ENCODE measurements at regions not wholly inside any gene's neighbourhood (a gene's known extent, or its start where the extent isn't known, plus 50 kb on each side); places are given as distances from the start of the nearest gene placed in this dataset.

DNA sequence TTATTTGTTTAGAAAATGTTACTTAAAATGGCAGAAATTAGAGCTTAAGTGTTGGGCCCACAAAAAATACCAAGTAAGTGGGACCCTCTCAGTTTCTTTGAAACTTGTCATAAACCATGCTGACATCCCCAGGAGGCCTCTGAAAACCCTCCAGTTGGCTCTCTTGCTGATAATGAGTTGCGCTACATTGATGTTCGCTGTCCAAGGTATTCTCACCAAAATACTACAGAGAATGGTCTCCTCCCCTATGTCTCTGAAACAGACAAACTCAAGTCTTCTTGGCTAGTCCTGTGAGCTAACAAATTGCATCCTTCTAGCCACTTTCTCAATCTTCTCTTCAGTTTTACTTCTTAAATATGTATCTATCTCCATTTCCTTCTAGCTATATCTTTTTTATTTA lies 669.4 kb downstream of the IRS1 start:
- no peak overlapping the region for H3K27ac ChIP-seq (ENCODE audit: low read depth)
- Mint-ChIP-seq H3K4me1 (peaks cover 18% of the 10 kb centered on the region), H3K27me3 (ENCODE audit: insufficient read depth, low read depth, poor library complexity) (no peaks in the 10 kb centered on the region), H3K36me3 (ENCODE audit: low read depth) (no peaks in the 10 kb centered on the region), H3K27ac (no peak overlapping the region), H3K9me3 (no peaks in the 10 kb centered on the region), H3K4me3 (no peak overlapping the region)
- no peaks in the 10 kb centered on the region for H4K20me1 ChIP-seq (replicated peaks; ENCODE audit: insufficient read depth)
- no peaks in the 10 kb centered on the region for H3K36me3 ChIP-seq (ENCODE audit: insufficient read depth)
- ATAC-seq = no peak; the same call in 2 of the 3 replicates
- no peak for TF ChIP-seq EZH2 (IDR thresholded peaks at IDR 0.05; ENCODE audit: low read depth, unreplicated experiment)
- TF ChIP-seq, protein P1, sequence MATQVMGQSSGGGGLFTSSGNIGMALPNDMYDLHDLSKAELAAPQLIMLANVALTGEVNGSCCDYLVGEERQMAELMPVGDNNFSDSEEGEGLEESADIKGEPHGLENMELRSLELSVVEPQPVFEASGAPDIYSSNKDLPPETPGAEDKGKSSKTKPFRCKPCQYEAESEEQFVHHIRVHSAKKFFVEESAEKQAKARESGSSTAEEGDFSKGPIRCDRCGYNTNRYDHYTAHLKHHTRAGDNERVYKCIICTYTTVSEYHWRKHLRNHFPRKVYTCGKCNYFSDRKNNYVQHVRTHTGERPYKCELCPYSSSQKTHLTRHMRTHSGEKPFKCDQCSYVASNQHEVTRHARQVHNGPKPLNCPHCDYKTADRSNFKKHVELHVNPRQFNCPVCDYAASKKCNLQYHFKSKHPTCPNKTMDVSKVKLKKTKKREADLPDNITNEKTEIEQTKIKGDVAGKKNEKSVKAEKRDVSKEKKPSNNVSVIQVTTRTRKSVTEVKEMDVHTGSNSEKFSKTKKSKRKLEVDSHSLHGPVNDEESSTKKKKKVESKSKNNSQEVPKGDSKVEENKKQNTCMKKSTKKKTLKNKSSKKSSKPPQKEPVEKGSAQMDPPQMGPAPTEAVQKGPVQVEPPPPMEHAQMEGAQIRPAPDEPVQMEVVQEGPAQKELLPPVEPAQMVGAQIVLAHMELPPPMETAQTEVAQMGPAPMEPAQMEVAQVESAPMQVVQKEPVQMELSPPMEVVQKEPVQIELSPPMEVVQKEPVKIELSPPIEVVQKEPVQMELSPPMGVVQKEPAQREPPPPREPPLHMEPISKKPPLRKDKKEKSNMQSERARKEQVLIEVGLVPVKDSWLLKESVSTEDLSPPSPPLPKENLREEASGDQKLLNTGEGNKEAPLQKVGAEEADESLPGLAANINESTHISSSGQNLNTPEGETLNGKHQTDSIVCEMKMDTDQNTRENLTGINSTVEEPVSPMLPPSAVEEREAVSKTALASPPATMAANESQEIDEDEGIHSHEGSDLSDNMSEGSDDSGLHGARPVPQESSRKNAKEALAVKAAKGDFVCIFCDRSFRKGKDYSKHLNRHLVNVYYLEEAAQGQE (IDR thresholded peaks at IDR 0.05; ENCODE audit: unreplicated experiment) = peak; percentile 73
- H3K4me2 ChIP-seq = no peak overlapping the region
- H3K9me2 ChIP-seq (ENCODE audit: insufficient read depth) = peaks cover 9% of the 10 kb centered on the region; the same call in 1 of the 2 replicates
- H3K4me3 ChIP-seq = no peak overlapping the region
- H3K27me3 ChIP-seq (ENCODE audit: insufficient read depth) = no peaks in the 10 kb centered on the region
- H3K4me1 ChIP-seq (ENCODE audit: insufficient read depth) = peaks cover 12% of the 10 kb centered on the region
- no peaks in the 10 kb centered on the region for H3K79me2 ChIP-seq (replicated peaks; ENCODE audit: insufficient read depth)
- peak; percentile 24 for DNase-seq (ENCODE audit: low spot score)
- H2AFZ ChIP-seq = no peak overlapping the region
- no peaks in the 10 kb centered on the region for H3F3A ChIP-seq (replicated peaks; ENCODE audit: low read depth)

DNA sequence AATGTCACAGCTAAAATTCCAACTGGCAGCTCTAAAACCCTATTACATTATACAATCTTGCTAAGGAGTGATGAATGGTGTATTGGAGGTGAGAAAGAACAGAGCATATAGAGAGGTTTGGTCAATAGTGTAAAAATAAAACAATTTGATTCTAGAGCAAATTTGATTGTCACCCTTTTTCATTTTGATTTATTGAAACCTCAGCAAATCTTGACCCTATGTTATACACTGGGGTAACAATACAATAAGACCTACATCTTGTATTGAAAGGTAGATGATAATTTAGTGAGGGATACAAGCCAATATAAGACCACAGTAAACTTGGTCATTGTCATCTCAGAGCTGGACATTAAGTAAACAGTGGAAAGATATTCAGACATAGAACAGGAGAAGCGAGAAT lies 671.9 kb downstream of the IRS1 start:
- ATAC-seq (no peak), DNase-seq (ENCODE audit: low spot score) (no peak)
- Mint-ChIP-seq H3K27me3 (ENCODE audit: insufficient read depth, low read depth, poor library complexity) (no peaks in the 10 kb centered on the region), H3K9me3 (no peaks in the 10 kb centered on the region; the same call in 1 of the 3 replicates), H3K36me3 (ENCODE audit: low read depth) (peaks cover under 1% of the 10 kb centered on the region; the same call in 1 of the 3 replicates), H3K4me3 (no peak overlapping the region), H3K4me1 (peaks cover 29% of the 10 kb centered on the region), H3K27ac (no peak overlapping the region)
- no peak overlapping the region for H2AFZ ChIP-seq
- H3K27me3 ChIP-seq (ENCODE audit: insufficient read depth) = no peaks in the 10 kb centered on the region
- no peaks in the 10 kb centered on the region for H3F3A ChIP-seq (replicated peaks; ENCODE audit: low read depth)
- no peak overlapping the region for H3K27ac ChIP-seq (ENCODE audit: low read depth)
- H3K4me3 ChIP-seq = no peak overlapping the region
- no peak overlapping the region for H3K4me2 ChIP-seq
- H3K36me3 ChIP-seq (ENCODE audit: insufficient read depth) = no peaks in the 10 kb centered on the region
- H3K4me1 ChIP-seq (ENCODE audit: insufficient read depth) = peaks cover 12% of the 10 kb centered on the region
- H3K9me2 ChIP-seq (ENCODE audit: insufficient read depth) = no peaks in the 10 kb centered on the region
- H4K20me1 ChIP-seq (replicated peaks; ENCODE audit: insufficient read depth) = no peaks in the 10 kb centered on the region
- no peaks in the 10 kb centered on the region for H3K79me2 ChIP-seq (replicated peaks; ENCODE audit: insufficient read depth)
- TF ChIP-seq ZNF331 (CRISPR knock-in tag; IDR thresholded peaks at IDR 0.05; ENCODE audit: low read depth) (no peak), EZH2 (IDR thresholded peaks at IDR 0.05; ENCODE audit: low read depth, unreplicated experiment) (no peak), JUNB (IDR thresholded peaks at IDR 0.05; ENCODE audit: unreplicated experiment) (no peak), NANOG (IDR thresholded peaks at IDR 0.05; ENCODE audit: borderline replicate concordance) (no peak), POLR2AphosphoS5 (IDR thresholded peaks at IDR 0.05; ENCODE audit: low read depth) (no peak), ZNF114 (CRISPR knock-in tag; IDR thresholded peaks at IDR 0.05) (no peak), CREB1 (CRISPR knock-in tag; IDR thresholded peaks at IDR 0.05; ENCODE audit: low read depth) (no peak)
- TF ChIP-seq, protein P2, sequence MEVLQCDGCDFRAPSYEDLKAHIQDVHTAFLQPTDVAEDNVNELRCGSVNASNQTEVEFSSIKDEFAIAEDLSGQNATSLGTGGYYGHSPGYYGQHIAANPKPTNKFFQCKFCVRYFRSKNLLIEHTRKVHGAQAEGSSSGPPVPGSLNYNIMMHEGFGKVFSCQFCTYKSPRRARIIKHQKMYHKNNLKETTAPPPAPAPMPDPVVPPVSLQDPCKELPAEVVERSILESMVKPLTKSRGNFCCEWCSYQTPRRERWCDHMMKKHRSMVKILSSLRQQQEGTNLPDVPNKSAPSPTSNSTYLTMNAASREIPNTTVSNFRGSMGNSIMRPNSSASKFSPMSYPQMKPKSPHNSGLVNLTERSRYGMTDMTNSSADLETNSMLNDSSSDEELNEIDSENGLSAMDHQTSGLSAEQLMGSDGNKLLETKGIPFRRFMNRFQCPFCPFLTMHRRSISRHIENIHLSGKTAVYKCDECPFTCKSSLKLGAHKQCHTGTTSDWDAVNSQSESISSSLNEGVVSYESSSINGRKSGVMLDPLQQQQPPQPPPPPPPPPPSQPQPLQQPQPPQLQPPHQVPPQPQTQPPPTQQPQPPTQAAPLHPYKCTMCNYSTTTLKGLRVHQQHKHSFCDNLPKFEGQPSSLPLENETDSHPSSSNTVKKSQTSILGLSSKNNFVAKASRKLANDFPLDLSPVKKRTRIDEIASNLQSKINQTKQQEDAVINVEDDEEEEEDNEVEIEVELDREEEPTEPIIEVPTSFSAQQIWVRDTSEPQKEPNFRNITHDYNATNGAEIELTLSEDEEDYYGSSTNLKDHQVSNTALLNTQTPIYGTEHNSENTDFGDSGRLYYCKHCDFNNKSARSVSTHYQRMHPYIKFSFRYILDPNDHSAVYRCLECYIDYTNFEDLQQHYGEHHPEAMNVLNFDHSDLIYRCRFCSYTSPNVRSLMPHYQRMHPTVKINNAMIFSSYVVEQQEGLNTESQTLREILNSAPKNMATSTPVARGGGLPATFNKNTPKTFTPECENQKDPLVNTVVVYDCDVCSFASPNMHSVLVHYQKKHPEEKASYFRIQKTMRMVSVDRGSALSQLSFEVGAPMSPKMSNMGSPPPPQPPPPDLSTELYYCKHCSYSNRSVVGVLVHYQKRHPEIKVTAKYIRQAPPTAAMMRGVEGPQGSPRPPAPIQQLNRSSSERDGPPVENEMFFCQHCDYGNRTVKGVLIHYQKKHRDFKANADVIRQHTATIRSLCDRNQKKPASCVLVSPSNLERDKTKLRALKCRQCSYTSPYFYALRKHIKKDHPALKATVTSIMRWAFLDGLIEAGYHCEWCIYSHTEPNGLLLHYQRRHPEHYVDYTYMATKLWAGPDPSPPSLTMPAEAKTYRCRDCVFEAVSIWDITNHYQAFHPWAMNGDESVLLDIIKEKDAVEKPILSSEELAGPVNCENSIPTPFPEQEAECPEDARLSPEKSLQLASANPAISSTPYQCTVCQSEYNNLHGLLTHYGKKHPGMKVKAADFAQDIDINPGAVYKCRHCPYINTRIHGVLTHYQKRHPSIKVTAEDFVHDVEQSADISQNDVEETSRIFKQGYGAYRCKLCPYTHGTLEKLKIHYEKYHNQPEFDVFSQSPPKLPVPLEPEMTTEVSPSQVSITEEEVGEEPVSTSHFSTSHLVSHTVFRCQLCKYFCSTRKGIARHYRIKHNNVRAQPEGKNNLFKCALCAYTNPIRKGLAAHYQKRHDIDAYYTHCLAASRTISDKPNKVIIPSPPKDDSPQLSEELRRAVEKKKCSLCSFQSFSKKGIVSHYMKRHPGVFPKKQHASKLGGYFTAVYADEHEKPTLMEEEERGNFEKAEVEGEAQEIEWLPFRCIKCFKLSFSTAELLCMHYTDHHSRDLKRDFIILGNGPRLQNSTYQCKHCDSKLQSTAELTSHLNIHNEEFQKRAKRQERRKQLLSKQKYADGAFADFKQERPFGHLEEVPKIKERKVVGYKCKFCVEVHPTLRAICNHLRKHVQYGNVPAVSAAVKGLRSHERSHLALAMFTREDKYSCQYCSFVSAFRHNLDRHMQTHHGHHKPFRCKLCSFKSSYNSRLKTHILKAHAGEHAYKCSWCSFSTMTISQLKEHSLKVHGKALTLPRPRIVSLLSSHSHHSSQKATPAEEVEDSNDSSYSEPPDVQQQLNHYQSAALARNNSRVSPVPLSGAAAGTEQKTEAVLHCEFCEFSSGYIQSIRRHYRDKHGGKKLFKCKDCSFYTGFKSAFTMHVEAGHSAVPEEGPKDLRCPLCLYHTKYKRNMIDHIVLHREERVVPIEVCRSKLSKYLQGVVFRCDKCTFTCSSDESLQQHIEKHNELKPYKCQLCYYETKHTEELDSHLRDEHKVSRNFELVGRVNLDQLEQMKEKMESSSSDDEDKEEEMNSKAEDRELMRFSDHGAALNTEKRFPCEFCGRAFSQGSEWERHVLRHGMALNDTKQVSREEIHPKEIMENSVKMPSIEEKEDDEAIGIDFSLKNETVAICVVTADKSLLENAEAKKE (CRISPR knock-in tag; IDR thresholded peaks at IDR 0.05) = no peak
- TF ChIP-seq, protein P1 (IDR thresholded peaks at IDR 0.05; ENCODE audit: unreplicated experiment) = no peak
